ENCODE measurements at regions not wholly inside any gene's neighbourhood (a gene's known extent, or its start where the extent isn't known, plus 50 kb on each side); places are given as distances from the start of the nearest gene placed in this dataset.

DNA sequence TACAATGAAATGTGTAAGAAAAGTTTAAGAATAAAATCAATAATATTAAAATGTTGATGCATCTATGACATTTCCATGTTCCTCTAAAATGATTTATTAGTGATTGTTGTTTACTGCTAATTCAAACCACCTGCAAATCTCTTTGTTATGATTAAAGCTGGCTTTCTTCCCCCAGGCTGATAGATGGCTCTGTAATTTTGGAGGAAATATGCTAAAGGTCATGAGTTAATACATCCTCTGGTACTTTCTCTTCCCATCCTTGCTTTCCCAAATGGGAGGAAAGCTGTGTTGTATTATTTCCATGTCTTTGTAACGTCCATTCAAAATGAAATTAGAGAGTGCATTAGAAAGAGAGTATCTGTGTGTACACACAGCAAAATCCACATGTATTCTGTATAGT, 139.5 kb upstream of the TMCO5A start:
- TF ChIP-seq POLR2AphosphoS5 (IDR thresholded peaks at IDR 0.05; ENCODE audit: low read depth, low read length) (no peak), POLR2A (IDR thresholded peaks at IDR 0.05; ENCODE audit: low read depth, low read length) (no peak), TAF1 (IDR thresholded peaks at IDR 0.05; ENCODE audit: borderline replicate concordance, low read depth, low read length) (no peak)
- FAIRE-seq, result no peak
- DNase-seq (ENCODE audit: insufficient read length), result no peak

DNA sequence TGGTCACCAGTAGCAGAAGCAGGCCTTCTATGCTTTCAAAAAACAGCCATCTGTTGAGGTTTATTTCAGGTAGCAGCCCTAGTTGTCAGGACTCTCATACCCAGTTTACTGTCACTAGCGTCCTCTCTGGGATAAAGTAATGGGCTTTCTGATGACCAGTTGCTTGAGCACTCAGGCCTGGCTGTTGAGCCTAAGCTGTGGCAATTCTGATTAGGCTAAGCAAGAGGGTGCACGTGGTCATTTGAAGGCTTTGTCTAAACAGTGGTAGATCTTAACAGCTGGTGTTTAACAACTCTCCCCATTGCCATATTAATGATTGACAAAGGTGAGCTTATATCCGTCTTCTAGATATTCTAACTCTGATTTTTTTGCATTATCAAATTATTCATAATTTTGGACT, 132.9 kb upstream of the TMCO5A start:
- no peak for DNase-seq (ENCODE audit: insufficient read length)
- TF ChIP-seq TAF1 (IDR thresholded peaks at IDR 0.05; ENCODE audit: borderline replicate concordance, low read depth, low read length) (no peak), POLR2A (IDR thresholded peaks at IDR 0.05; ENCODE audit: low read depth, low read length) (no peak), POLR2AphosphoS5 (IDR thresholded peaks at IDR 0.05; ENCODE audit: low read depth, low read length) (no peak)
- no peak for FAIRE-seq

DNA sequence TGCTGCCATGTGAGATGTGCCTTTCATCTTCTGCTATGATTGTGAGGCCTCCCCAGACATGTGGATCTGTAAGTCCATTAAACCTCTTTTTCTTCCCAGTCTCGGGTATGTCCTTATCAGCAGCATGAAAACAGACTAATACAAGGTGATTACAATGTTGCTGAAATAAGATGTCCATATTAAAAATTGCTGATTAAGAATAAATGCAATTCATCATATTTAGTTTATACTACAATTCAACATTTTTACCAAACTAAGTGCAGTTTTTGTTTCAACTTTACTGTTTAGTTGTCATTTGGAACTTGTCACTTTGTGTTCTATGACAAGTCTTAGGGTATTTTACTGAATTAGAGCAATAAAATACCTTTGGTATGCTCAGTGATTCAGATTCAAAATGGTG, 127.6 kb upstream of the TMCO5A start:
- DNase-seq (ENCODE audit: insufficient read length), result no peak
- FAIRE-seq, result no peak
- TF ChIP-seq POLR2A (IDR thresholded peaks at IDR 0.05; ENCODE audit: low read depth, low read length), result no peak
- TF ChIP-seq TAF1 (IDR thresholded peaks at IDR 0.05; ENCODE audit: borderline replicate concordance, low read depth, low read length), result no peak
- TF ChIP-seq POLR2AphosphoS5 (IDR thresholded peaks at IDR 0.05; ENCODE audit: low read depth, low read length), result no peak

DNA sequence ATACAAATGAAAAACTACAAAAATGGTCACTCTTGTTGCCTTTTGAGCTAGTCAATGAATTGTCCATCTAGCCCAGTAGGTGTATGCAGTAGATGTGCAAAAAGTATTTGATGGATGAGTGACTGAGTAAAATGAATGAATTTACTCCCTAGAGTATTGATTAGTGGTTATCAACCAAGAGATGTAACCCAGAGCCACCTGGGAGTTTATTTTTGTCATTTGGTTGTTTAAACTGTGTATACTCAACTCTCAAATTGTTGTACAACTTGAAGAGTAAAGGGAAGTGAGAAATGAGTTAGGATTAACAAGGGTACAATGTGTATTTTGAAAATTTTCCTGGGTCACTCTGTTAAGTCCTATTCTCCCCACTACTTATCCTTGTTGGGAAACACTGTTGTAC, 124.1 kb upstream of the TMCO5A start:
- DNase-seq (ENCODE audit: insufficient read length) (no peak), FAIRE-seq (no peak)
- TF ChIP-seq TAF1 (IDR thresholded peaks at IDR 0.05; ENCODE audit: borderline replicate concordance, low read depth, low read length) (no peak), POLR2A (IDR thresholded peaks at IDR 0.05; ENCODE audit: low read depth, low read length) (no peak), POLR2AphosphoS5 (IDR thresholded peaks at IDR 0.05; ENCODE audit: low read depth, low read length) (no peak)

DNA sequence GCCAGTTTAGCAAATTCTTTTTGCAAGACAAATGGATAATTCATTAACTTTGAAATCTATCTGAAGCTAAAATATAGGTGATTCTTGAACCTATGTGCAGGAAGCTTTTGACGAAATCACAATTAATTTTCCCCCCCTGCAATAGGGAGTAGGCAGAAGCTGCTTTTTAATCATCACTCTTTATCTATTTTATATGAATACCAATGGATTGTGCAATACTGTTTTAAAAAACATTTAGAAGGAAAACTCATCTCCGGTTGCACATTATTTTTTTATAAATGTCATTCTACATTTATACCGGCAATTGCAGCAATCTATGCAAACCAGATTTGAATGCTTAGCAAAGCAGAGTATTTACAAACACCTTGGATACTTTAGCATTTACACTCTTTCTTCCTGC, 121.1 kb upstream of the TMCO5A start:
- no peak for TF ChIP-seq POLR2A (IDR thresholded peaks at IDR 0.05; ENCODE audit: low read depth, low read length)
- TF ChIP-seq POLR2AphosphoS5 (IDR thresholded peaks at IDR 0.05; ENCODE audit: low read depth, low read length), result no peak
- no peak for TF ChIP-seq TAF1 (IDR thresholded peaks at IDR 0.05; ENCODE audit: borderline replicate concordance, low read depth, low read length)
- FAIRE-seq (no peak), DNase-seq (ENCODE audit: insufficient read length) (no peak)

DNA sequence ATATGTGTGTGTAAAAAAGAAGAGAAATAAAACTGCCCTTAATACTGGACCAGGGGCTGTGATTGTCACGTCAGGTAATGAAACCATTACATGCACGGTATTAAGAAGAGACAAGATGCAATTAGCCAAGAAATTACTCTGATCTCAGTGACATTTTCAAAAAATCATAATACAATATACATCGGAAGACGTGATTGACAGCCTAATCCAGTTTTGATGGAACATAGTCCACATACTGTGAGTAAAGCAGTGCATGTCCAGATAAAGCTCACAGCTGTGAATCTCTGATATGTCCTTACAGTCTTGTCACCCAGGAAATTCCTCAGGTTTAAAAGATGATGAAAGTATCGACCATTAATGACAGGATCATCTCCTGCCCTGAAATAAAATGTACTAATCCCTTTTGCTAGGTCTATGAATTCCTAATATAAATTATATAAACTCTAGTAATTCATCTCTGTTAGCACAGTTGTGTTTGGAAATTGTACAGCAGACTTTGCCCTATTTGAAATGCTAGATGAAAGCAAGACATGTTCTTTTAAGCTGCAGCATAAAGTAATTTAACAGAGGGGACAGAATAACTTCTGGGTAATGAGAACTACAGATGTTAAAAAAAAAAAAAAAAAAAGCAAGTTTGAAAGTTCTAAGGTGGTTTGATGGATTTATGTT, 119.5 kb upstream of the TMCO5A start:
- no peak for FAIRE-seq
- no peak for TF ChIP-seq TAF1 (IDR thresholded peaks at IDR 0.05; ENCODE audit: borderline replicate concordance, low read depth, low read length)
- no peak for TF ChIP-seq POLR2AphosphoS5 (IDR thresholded peaks at IDR 0.05; ENCODE audit: low read depth, low read length)
- TF ChIP-seq POLR2A (IDR thresholded peaks at IDR 0.05; ENCODE audit: low read depth, low read length), result no peak
- DNase-seq (ENCODE audit: insufficient read length), result no peak

DNA sequence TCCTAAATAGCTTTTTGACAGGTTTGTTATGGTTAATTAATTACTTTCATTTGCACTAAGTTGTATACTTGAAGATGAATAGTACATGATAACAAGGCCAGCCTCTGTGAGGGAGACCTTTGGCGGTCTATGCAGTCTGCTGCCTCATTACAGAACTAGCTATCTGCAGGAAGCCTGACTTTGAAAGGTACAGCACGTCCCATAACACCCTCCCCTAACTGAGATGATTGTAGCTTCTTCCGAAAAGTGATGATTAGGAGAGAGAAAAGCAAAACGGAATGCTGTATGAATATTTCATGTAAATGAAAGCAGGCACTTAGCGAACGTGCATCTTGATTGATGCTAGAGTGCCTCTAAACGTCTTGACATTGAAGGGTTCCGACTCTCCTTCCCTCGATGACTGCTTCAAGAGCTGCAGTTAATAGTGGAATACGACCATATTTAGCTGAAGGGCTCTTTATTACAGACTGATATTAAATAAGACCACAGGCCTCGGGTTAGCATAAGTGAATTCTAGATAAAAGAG, 116.2 kb upstream of the TMCO5A start:
- TF ChIP-seq POLR2AphosphoS5 (IDR thresholded peaks at IDR 0.05; ENCODE audit: low read depth, low read length), result no peak
- no peak for DNase-seq (ENCODE audit: insufficient read length)
- no peak for FAIRE-seq

DNA sequence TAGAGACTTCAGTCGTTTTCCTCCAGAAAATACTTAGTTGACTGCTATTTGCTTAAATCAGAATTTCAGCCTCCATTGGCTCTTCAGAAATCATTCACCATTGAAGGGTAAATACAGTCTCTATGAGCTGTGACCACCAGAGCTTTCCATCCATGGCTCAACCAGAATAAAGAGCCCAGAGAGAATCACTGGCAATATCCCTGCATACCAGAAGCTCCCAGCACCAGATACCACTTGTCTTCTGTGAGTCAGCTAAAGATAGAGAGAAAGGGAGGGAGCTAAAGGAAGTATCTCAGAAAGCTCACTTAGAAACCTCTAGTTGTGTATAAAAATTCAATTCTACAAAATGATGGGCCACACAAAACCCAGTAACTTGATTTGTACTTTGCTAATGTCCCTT, 115.2 kb upstream of the TMCO5A start:
- TF ChIP-seq TAF1 (IDR thresholded peaks at IDR 0.05; ENCODE audit: borderline replicate concordance, low read depth, low read length) (no peak), POLR2A (IDR thresholded peaks at IDR 0.05; ENCODE audit: low read depth, low read length) (no peak), POLR2AphosphoS5 (IDR thresholded peaks at IDR 0.05; ENCODE audit: low read depth, low read length) (no peak)
- DNase-seq (ENCODE audit: insufficient read length) (no peak), FAIRE-seq (no peak)

DNA sequence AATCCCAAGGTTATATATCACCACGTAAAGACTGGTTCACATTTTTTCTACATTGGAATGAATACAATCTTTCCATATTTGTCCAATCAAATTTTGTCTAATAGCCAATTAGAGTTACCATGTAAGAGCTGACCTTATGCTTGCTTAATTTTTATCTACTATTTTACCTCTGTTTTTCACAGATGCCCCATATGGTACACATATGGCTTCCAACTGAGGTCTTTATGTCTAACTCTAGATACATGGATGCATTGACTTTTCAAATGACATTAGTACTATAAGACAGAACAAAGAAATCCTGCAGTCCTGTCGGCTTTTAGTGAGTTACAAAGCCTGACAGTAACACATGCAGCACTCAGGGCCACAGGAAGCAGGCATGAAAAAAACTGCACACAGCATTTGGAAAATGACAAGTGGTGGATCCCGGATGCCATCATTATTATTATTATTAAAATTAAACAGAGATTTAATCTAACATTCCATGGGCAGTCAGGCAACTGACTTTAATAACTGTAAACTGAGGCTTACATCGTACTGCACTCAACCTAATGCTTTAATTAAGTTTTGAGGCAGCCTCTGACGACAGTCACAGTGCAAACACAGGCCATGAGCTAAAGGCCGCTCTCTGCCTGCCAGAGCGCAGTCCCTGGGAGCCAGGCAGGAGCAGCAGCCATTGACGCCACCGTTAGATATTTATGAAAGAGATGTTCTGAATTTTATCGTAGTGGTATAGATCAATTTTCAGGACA, 113.9 kb upstream of the TMCO5A start:
- FAIRE-seq (no peak), DNase-seq (ENCODE audit: insufficient read length) (no peak)
- TF ChIP-seq POLR2AphosphoS5 (IDR thresholded peaks at IDR 0.05; ENCODE audit: low read depth, low read length) (no peak), POLR2A (IDR thresholded peaks at IDR 0.05; ENCODE audit: low read depth, low read length) (no peak), TAF1 (IDR thresholded peaks at IDR 0.05; ENCODE audit: borderline replicate concordance, low read depth, low read length) (no peak)

DNA sequence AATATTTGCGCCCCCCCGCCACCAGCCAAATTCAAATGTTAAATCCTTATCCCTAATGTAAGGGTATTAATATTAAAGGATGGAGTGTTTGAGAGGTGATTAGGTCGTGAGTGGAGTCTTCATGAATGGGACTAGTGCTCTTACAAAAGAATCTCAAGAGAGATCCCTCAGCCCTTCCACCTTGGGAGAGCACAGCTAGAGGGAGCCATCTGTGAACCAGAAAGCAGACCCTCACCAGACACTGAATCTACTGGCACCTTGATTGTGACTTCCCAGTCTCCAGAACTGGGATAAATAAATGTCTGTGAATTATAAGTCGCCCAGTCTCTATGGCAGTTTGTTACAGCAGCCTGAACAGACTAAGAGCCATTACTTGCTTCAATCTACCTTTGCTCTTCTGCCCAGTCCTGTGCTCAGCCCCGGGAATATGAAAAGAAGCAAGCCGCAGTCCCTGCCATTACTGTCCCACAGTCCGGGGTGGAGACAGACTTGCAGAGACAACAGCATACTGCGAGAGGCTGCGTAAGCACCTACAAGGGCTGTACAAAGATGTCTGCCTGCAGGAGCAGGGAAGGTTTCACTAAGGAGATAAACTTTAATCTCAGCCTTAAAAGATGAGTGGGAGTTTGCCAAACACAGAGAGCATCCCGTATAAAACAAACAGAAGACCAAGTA, 110.7 kb upstream of the TMCO5A start:
- TF ChIP-seq POLR2A (IDR thresholded peaks at IDR 0.05; ENCODE audit: low read depth, low read length), result no peak
- no peak for TF ChIP-seq POLR2AphosphoS5 (IDR thresholded peaks at IDR 0.05; ENCODE audit: low read depth, low read length)
- no peak for TF ChIP-seq TAF1 (IDR thresholded peaks at IDR 0.05; ENCODE audit: borderline replicate concordance, low read depth, low read length)
- no peak for DNase-seq (ENCODE audit: insufficient read length)
- FAIRE-seq, result no peak

DNA sequence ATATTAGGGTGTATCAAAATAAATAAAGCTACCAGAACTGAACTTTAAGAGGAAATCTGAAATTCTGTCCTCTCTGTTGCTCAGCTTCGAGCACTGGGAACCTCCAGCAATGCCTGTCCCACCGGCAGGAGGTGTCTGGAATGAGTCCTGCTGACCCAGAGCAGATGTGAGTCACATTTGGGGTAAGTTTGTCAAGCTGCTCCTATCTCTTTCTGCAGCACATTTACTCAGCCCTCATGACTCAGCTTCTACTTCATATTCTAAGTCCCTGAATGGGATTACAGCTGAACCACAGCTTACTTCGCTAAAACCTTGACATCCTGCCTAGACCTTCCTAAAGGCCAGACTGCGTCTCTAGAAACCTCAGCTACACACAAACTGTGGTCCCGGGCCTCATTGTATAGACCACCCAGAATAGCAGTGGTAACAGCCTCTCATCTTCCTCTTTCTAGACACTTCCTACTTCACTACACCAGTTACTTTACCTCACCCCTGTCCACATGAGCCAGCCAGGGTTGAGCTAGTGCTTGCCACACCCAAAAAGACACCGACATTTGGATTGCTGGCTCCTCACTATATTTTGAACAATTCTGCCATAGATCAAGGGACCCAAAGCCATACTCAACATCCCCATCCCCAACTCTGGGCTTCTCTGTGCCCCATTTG, 109.6 kb upstream of the TMCO5A start:
- no peak for TF ChIP-seq POLR2A (IDR thresholded peaks at IDR 0.05; ENCODE audit: low read depth, low read length)
- TF ChIP-seq POLR2AphosphoS5 (IDR thresholded peaks at IDR 0.05; ENCODE audit: low read depth, low read length), result no peak
- TF ChIP-seq TAF1 (IDR thresholded peaks at IDR 0.05; ENCODE audit: borderline replicate concordance, low read depth, low read length), result no peak
- FAIRE-seq (no peak), DNase-seq (ENCODE audit: insufficient read length) (no peak)
